GM12878 (cell line): ENCODE measurements at regions not wholly inside any gene's neighbourhood (a gene's known extent, or its start where the extent isn't known, plus 50 kb on each side); places are given as distances from the start of the nearest gene placed in this dataset.

ENCODE experiments used
- ATAC-seq: fragments of 200-7000 bp; cut with Tn5 transposase; 3 replicates; pipeline ENCODE4 v1.9.1; 2020; ENCODE audit warnings: mild to moderate bottlenecking, moderate library complexity
- BruUV-seq: library from RNA; stranded (reverse); fragments of 400-500 nt; replicated peaks from 2 replicates; lab custom pipeline; 2021; lab: Mats Ljungman, UMichigan
- CTCF ChIA-PET: fragments of 300-600 bp; sonication (Branson Sonifier 250); formaldehyde crosslinking; extraction: SDS; loops from one replicate; lab custom pipeline; 2021; ENCODE audit warnings: inconsistent platforms; lab: Yijun Ruan, JAX
- POLR2A ChIA-PET: fragments of 350-600 bp; formaldehyde crosslinking; extraction: SDS; loops from one replicate; lab custom pipeline; 2021; ENCODE audit warnings: inconsistent platforms; lab: Charles Lee
- RAD21 ChIA-PET: fragments of 300-600 bp; sonication (Branson Sonifier 250); formaldehyde crosslinking; loops from one replicate; lab custom pipeline; 2023; ENCODE audit warnings: antibody characterized with exemption; ENCODE audit not compliant: unreplicated experiment; lab: Charles Lee
- SMC1A ChIA-PET: fragments of 300-600 bp; sonication (Branson Sonifier 250); formaldehyde crosslinking; loops from one replicate; lab custom pipeline; 2023; ENCODE audit not compliant: unreplicated experiment, uncharacterized antibody; lab: Charles Lee
- DNase-seq: peaks from one replicate; pipeline ENCODE4 v3.0.0-alpha.2; 2011; ENCODE audit warnings: low read depth, low spot score
- FAIRE-seq: peaks from 3 replicates; lab custom pipeline; 2011; peaks lifted over from hg19 to GRCh38; lab: Jason Lieb, UNC
- H2AFZ ChIP-seq: 2 replicates; pipeline ENCODE4 v1.6.0; 2011; ENCODE audit warnings: low read depth, low read length, control low read depth; ENCODE audit not compliant: control insufficient read depth
- H3K27ac ChIP-seq: 2 replicates; pipeline ENCODE4 v1.5.1; 2011; ENCODE audit warnings: control low read depth; ENCODE audit not compliant: control insufficient read depth, insufficient read depth
- H3K27me3 ChIP-seq, 2 experiments: replicated peaks in 1 of 2; 2 replicates each; pipeline versions ENCODE4 v1.6.0 to v1.6.1; 2011; ENCODE audit warnings: low read length in 1 of 2; ENCODE audit not compliant: control insufficient read depth in 2 of 2, insufficient read depth in 2 of 2
- H3K36me3 ChIP-seq, 2 experiments: 2 replicates each; pipeline ENCODE4 v1.5.1; 2011; ENCODE audit warnings: low read length in 1 of 2; ENCODE audit not compliant: control insufficient read depth in 2 of 2, insufficient read depth in 2 of 2
- H3K4me1 ChIP-seq: 2 replicates; pipeline ENCODE4 v1.6.1; 2011; ENCODE audit warnings: mild to moderate bottlenecking, low read length, moderate library complexity, mixed read lengths; ENCODE audit not compliant: control insufficient read depth, insufficient read depth
- H3K4me2 ChIP-seq: 2 replicates; pipeline ENCODE4 v1.6.0; 2011; ENCODE audit warnings: control low read depth; ENCODE audit not compliant: control insufficient read depth, insufficient read depth
- H3K4me3 ChIP-seq: fragments of 200-600 bp; sonication (generic); 2 replicates; pipeline ENCODE4 v1.5.1; 2016
- H3K79me2 ChIP-seq: 2 replicates; pipeline ENCODE4 v1.6.0; 2011; ENCODE audit warnings: low read length; ENCODE audit not compliant: control insufficient read depth, insufficient read depth
- H3K9ac ChIP-seq: 2 replicates; pipeline ENCODE4 v1.8.0; 2011; ENCODE audit warnings: low read length, control low read depth, mixed read lengths; ENCODE audit not compliant: control insufficient read depth, insufficient read depth
- H3K9me3 ChIP-seq: replicated peaks from 3 replicates; pipeline ENCODE4 v1.5.1; 2011; ENCODE audit warnings: mild to moderate bottlenecking, low read length; ENCODE audit not compliant: control insufficient read depth, insufficient read depth
- H4K20me1 ChIP-seq: 2 replicates; pipeline ENCODE4 v1.6.0; 2011; ENCODE audit not compliant: control insufficient read depth, insufficient read depth
- BHLHE40 ChIP-seq, 2 experiments: fragments of 450-650 bp in 1 of 2; IDR thresholded peaks; 2 replicates each; pipeline ENCODE4 v1.6.1; 2011 to 2017; ENCODE audit warnings: low read depth in 2 of 2, borderline replicate concordance in 1 of 2, improper control_type of control experiment in 1 of 2, low read length in 1 of 2, mild to moderate bottlenecking in 1 of 2
- FOXK2 ChIP-seq: fragments of 450-650 bp; IDR thresholded peaks from 2 replicates; pipeline ENCODE4 v1.6.1; 2017; ENCODE audit warnings: mild to moderate bottlenecking, moderate library complexity
- HDAC2 ChIP-seq: fragments of 200-600 bp; sonication (generic); IDR thresholded peaks from 2 replicates; pipeline ENCODE4 v1.6.1; 2017
- RFX5 ChIP-seq: IDR thresholded peaks from 2 replicates; pipeline ENCODE4 v1.6.1; 2011; ENCODE audit warnings: low read depth, low read length, improper control_type of control experiment
- STAT1 ChIP-seq: fragments of 450-650 bp; conservative IDR thresholded peaks from 2 replicates; pipeline ENCODE4 v1.6.1; 2014; ENCODE audit warnings: antibody characterized with exemption, mild to moderate bottlenecking
- WGBS: methylation state at CpG from one replicate; pipeline ENCODE4 v1.1.6; 2016; ENCODE audit warnings: low lambda C conversion rate; ENCODE audit not compliant: insufficient replicate concordance, insufficient coverage; ENCODE audit errors: missing lambda C conversion rate; 5-methylcytosine and 5-hydroxymethylcytosine counted together
- in situ Hi-C: fragments of 300-500 bp; cut with MboI; formaldehyde crosslinking; loops from 9 replicates; pipeline ENCODE4 v1.14.3; 2018; ENCODE audit warnings: mixed read lengths
- intact Hi-C: fragments of 100-400 bp; cut with micrococcal nuclease; formaldehyde crosslinking; loops from one replicate; pipeline ENCODE4 v1.14.2; 2022; ENCODE audit not compliant: unreplicated experiment
- TF ChIP-seq, protein P1 (sequence below): fragments of 450-650 bp; IDR thresholded peaks from 2 replicates; pipeline ENCODE4 v1.6.1; 2014; ENCODE audit warnings: mild to moderate bottlenecking
- TF ChIP-seq, protein P2 (sequence below): fragments of 450-650 bp; conservative IDR thresholded peaks from 2 replicates; pipeline ENCODE4 v1.6.1; 2017; ENCODE audit warnings: mild to moderate bottlenecking, moderate library complexity

DNA sequence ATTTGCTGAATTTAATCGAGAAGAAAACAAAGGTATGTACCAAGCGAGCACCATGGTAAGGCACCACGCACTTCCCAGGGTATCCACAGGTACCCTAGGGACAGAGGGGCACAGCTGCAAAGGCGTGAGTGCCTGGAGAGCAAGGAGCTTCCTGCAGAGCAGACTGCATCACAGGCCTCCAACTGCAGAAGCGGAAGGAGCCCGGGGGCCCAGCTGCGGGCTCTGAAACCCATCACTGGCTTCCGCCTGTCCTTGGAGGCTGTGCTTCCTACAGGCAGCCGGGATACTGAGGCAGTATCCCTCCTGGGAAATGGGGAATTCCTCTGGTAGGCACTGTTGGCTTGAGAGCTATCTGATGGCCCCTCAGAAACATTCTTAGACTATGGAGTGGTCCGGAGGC is 217.4 kb upstream of the GMDS start:
- Histone ChIP-seq H3K36me3 (no peaks in the 10 kb centered on the region), H3K27me3 (peaks cover 0 to 1% of the 10 kb centered on the region in 2 experiments; a peak in 2 of 4 replicates), H3K79me2 (no peaks in the 10 kb centered on the region), H3K9me3 (no peaks in the 10 kb centered on the region), H3K4me2 (no peak overlapping the region), H3K4me1 (no peaks in the 10 kb centered on the region), H3K27ac (no peak overlapping the region), H3K9ac (no peak overlapping the region), H3K4me3 (no peak overlapping the region), H4K20me1 (no peaks in the 10 kb centered on the region), H2AFZ (no peak overlapping the region)
- CTCF ChIA-PET = no interaction called here
- no TSS peak for BruUV-seq
- SMC1A ChIA-PET = no interaction called here
- RAD21 ChIA-PET = no interaction called here
- POLR2A ChIA-PET = no interaction called here
- 21% methylated on average over 10 of the region's 10 CpGs for WGBS
- intact Hi-C loops (no loop called here), in situ Hi-C loops (no loop called here)
- DNase-seq = no peak
- no peak for ATAC-seq
- FAIRE-seq = no peak
- TF ChIP-seq, protein P1, sequence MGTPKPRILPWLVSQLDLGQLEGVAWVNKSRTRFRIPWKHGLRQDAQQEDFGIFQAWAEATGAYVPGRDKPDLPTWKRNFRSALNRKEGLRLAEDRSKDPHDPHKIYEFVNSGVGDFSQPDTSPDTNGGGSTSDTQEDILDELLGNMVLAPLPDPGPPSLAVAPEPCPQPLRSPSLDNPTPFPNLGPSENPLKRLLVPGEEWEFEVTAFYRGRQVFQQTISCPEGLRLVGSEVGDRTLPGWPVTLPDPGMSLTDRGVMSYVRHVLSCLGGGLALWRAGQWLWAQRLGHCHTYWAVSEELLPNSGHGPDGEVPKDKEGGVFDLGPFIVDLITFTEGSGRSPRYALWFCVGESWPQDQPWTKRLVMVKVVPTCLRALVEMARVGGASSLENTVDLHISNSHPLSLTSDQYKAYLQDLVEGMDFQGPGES = no peak
- TF ChIP-seq, protein P2, sequence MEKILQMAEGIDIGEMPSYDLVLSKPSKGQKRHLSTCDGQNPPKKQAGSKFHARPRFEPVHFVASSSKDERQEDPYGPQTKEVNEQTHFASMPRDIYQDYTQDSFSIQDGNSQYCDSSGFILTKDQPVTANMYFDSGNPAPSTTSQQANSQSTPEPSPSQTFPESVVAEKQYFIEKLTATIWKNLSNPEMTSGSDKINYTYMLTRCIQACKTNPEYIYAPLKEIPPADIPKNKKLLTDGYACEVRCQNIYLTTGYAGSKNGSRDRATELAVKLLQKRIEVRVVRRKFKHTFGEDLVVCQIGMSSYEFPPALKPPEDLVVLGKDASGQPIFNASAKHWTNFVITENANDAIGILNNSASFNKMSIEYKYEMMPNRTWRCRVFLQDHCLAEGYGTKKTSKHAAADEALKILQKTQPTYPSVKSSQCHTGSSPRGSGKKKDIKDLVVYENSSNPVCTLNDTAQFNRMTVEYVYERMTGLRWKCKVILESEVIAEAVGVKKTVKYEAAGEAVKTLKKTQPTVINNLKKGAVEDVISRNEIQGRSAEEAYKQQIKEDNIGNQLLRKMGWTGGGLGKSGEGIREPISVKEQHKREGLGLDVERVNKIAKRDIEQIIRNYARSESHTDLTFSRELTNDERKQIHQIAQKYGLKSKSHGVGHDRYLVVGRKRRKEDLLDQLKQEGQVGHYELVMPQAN = no peak
- TF ChIP-seq RFX5 (no peak), BHLHE40 (IDR thresholded peaks at IDR 0.05; ENCODE audit: borderline replicate concordance in 1 of 2, low read depth in 2 of 2, low read length in 1 of 2) (no peak), HDAC2 (no peak), FOXK2 (no peak), STAT1 (no peak)
